ENCODE measurements at regions not wholly inside any gene's neighbourhood (a gene's known extent, or its start where the extent isn't known, plus 50 kb on each side); places are given as distances from the start of the nearest gene placed in this dataset.

DNA sequence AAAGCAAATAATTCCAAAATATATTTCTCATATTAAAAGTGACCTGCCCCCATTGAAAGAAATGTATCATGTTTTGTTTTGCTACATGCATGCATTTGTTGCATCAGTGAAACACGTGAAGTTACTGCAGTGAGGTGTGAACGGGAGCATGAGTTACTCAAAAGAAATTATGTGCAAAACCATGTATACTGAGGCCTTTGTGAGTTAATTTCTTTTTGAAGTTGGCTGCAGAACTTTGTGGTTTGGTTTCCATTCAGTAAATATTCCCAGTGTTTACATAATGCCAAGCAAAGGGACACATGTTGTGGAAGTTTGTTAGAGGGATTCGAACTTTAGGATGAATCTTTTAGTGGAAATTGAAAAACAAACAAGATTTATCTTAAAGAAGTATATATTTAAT, 619.4 kb upstream of the ADAMTS5 start:
- Histone ChIP-seq H3K9me2 (replicated peaks; ENCODE audit: insufficient read depth, low read length) (no peaks in the 10 kb centered on the region), H2AFZ (ENCODE audit: low read depth, low read length, severe bottlenecking) (no peak overlapping the region), H4K20me1 (ENCODE audit: low read depth, low read length) (no peaks in the 10 kb centered on the region), H3K9me3 (ENCODE audit: insufficient read depth, low read length) (peaks cover 4% of the 10 kb centered on the region; the same call in 1 of the 2 replicates), H3K27me3 (ENCODE audit: low read length) (no peaks in the 10 kb centered on the region), H3K9ac (ENCODE audit: low read length) (no peak overlapping the region), H3F3A (ENCODE audit: insufficient read depth) (no peaks in the 10 kb centered on the region), H3K36me3 (ENCODE audit: low read length) (no peaks in the 10 kb centered on the region), H3K27ac (ENCODE audit: low read depth, low read length) (no peak overlapping the region), H3K4me3 (ENCODE audit: insufficient read depth, low read length, poor library complexity, severe bottlenecking) (no peak overlapping the region), H3K4me2 (ENCODE audit: low read depth, low read length, poor library complexity, severe bottlenecking) (no peak overlapping the region), H3K79me2 (ENCODE audit: insufficient read depth, low read length) (no peaks in the 10 kb centered on the region)
- TF ChIP-seq, protein P1, sequence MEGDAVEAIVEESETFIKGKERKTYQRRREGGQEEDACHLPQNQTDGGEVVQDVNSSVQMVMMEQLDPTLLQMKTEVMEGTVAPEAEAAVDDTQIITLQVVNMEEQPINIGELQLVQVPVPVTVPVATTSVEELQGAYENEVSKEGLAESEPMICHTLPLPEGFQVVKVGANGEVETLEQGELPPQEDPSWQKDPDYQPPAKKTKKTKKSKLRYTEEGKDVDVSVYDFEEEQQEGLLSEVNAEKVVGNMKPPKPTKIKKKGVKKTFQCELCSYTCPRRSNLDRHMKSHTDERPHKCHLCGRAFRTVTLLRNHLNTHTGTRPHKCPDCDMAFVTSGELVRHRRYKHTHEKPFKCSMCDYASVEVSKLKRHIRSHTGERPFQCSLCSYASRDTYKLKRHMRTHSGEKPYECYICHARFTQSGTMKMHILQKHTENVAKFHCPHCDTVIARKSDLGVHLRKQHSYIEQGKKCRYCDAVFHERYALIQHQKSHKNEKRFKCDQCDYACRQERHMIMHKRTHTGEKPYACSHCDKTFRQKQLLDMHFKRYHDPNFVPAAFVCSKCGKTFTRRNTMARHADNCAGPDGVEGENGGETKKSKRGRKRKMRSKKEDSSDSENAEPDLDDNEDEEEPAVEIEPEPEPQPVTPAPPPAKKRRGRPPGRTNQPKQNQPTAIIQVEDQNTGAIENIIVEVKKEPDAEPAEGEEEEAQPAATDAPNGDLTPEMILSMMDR (IDR thresholded peaks at IDR 0.05; ENCODE audit: insufficient read depth, low read length, poor library complexity, severe bottlenecking), result no peak

DNA sequence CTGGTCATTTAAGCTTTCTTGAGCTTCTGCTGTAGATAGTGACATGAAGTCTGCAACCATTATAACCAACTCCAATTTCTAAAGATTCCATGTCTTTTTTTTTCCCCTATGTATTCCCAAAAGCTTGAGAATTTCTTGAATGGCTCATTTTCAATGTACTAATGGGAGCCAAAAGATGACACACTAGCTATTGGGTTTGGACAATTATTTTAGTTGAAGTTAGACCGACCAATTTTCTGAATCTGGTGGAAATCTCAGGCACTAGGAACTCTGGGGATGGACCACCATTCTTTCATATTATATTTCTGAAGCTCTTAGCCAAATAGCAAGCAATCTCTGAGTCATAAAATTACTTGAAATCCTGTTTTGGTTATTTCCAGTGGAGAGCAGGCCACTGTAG, 617.4 kb upstream of the ADAMTS5 start:
- Histone ChIP-seq H2AFZ (ENCODE audit: low read depth, low read length, severe bottlenecking) (no peak overlapping the region), H3K4me3 (ENCODE audit: insufficient read depth, low read length, poor library complexity, severe bottlenecking) (no peak overlapping the region), H3K79me2 (ENCODE audit: insufficient read depth, low read length) (no peaks in the 10 kb centered on the region), H3K4me2 (ENCODE audit: low read depth, low read length, poor library complexity, severe bottlenecking) (no peak overlapping the region), H3K9me2 (replicated peaks; ENCODE audit: insufficient read depth, low read length) (no peaks in the 10 kb centered on the region), H3K36me3 (ENCODE audit: low read length) (no peaks in the 10 kb centered on the region), H3K9me3 (ENCODE audit: insufficient read depth, low read length) (no peaks in the 10 kb centered on the region; the same call in 1 of the 2 replicates), H3K27ac (ENCODE audit: low read depth, low read length) (no peak overlapping the region), H3K27me3 (ENCODE audit: low read length) (no peaks in the 10 kb centered on the region), H4K20me1 (ENCODE audit: low read depth, low read length) (no peaks in the 10 kb centered on the region), H3F3A (ENCODE audit: insufficient read depth) (no peaks in the 10 kb centered on the region), H3K9ac (ENCODE audit: low read length) (no peak overlapping the region)
- TF ChIP-seq, protein P1 (IDR thresholded peaks at IDR 0.05; ENCODE audit: insufficient read depth, low read length, poor library complexity, severe bottlenecking), result no peak
- TF ChIP-seq EZH2phosphoT487 (conservative IDR thresholded peaks at IDR 0.05; ENCODE audit: low read length), result no peak

DNA sequence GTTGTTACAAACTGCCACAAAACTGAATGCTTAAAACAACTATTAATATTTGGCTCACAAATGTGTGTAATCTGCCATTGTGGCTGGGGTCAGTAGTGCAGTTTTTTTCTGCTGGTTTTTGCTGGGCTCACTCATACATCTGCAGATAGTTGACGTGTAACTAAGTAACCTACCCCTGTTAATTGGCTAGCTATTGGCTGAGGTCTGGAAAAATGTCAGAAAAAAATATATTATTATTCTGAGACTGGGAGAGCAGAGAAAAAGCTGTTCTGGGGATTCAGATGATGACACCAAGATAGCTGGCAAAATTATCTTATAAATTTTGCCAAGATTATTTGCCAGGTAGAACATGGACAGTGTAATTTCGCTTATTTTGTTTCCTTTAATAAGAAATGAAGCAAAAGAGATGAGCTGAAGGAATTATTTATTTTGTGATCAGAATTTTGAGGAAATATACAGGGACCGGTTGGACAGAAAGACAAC, 616.1 kb upstream of the ADAMTS5 start:
- Histone ChIP-seq H3K27ac (ENCODE audit: low read depth, low read length) (no peak overlapping the region), H2AFZ (ENCODE audit: low read depth, low read length, severe bottlenecking) (no peak overlapping the region), H3K27me3 (ENCODE audit: low read length) (no peaks in the 10 kb centered on the region), H3F3A (ENCODE audit: insufficient read depth) (no peaks in the 10 kb centered on the region), H3K9ac (ENCODE audit: low read length) (no peak overlapping the region), H3K4me3 (ENCODE audit: insufficient read depth, low read length, poor library complexity, severe bottlenecking) (no peak overlapping the region), H3K9me3 (ENCODE audit: insufficient read depth, low read length) (no peaks in the 10 kb centered on the region; the same call in 1 of the 2 replicates), H3K79me2 (ENCODE audit: insufficient read depth, low read length) (no peaks in the 10 kb centered on the region), H3K4me2 (ENCODE audit: low read depth, low read length, poor library complexity, severe bottlenecking) (no peak overlapping the region), H3K9me2 (replicated peaks; ENCODE audit: insufficient read depth, low read length) (no peaks in the 10 kb centered on the region), H4K20me1 (ENCODE audit: low read depth, low read length) (no peaks in the 10 kb centered on the region), H3K36me3 (ENCODE audit: low read length) (no peaks in the 10 kb centered on the region)
- no peak for TF ChIP-seq EZH2phosphoT487 (conservative IDR thresholded peaks at IDR 0.05; ENCODE audit: low read length)
- TF ChIP-seq, protein P1 (IDR thresholded peaks at IDR 0.05; ENCODE audit: insufficient read depth, low read length, poor library complexity, severe bottlenecking), result no peak
